Stromal cell of bone marrow (primary cell): ENCODE measurements at regions not wholly inside any gene's neighbourhood (a gene's known extent, or its start where the extent isn't known, plus 50 kb on each side); places are given as distances from the start of the nearest gene placed in this dataset.
"Not testable (repeated sequence)": the region's sequence is repeated elsewhere in the genome, so short reads cannot be mapped to it uniquely, and the experiment has no call there.

Experiments used
- DNase-seq: peaks from one replicate; pipeline ENCODE4 v3.0.0-alpha.2; 2012; ENCODE audit warnings: low read depth

- no peak for DNase-seq
Measured at GRCh38 chr7:153524070-153524601, 528.1 kb upstream of the DPP6 start.

GRCh38 chr7:153529100-153529499 is 523.1 kb upstream of the DPP6 start:
- no peak for DNase-seq

GRCh38 chr7:153529651-153530165 is 522.5 kb upstream of the DPP6 start:
- no peak for DNase-seq

GRCh38 chr7:153530441-153530840 is 521.8 kb upstream of the DPP6 start:
- no peak for DNase-seq

GRCh38 chr7:153532326-153532725 is 519.9 kb upstream of the DPP6 start:
- no peak for DNase-seq

- DNase-seq = no peak
Measured at GRCh38 chr7:153537271-153537670, 514.9 kb upstream of the DPP6 start.

GRCh38 chr7:153541903-153542302 is 510.3 kb upstream of the DPP6 start:
- no peak for DNase-seq

- DNase-seq = no peak
Measured at GRCh38 chr7:153543232-153543631, 509.0 kb upstream of the DPP6 start.

GRCh38 chr7:153550173-153550572 is 502.0 kb upstream of the DPP6 start:
- DNase-seq = no peak

GRCh38 chr7:153564391-153564790 is 487.8 kb upstream of the DPP6 start:
- DNase-seq = no peak

GRCh38 chr7:153566324-153566723 is 485.9 kb upstream of the DPP6 start:
- DNase-seq = no peak

GRCh38 chr7:153567426-153567825 is 484.8 kb upstream of the DPP6 start:
- DNase-seq = no peak

GRCh38 chr7:153569520-153569919 is 482.7 kb upstream of the DPP6 start:
- not testable (repeated sequence) for DNase-seq

- DNase-seq = no peak
Measured at GRCh38 chr7:153576096-153576495, 476.1 kb upstream of the DPP6 start.

- no peak for DNase-seq
Measured at GRCh38 chr7:153581419-153581818, 470.8 kb upstream of the DPP6 start.

- DNase-seq = no peak
Measured at GRCh38 chr7:153584132-153584531, 468.1 kb upstream of the DPP6 start.

- no peak for DNase-seq
Measured at GRCh38 chr7:153588586-153588985, 463.6 kb upstream of the DPP6 start.

- no peak for DNase-seq
Measured at GRCh38 chr7:153590136-153590535, 462.1 kb upstream of the DPP6 start.

- DNase-seq = no peak
Measured at GRCh38 chr7:153590571-153590970, 461.6 kb upstream of the DPP6 start.

GRCh38 chr7:153607354-153607753 is 444.8 kb upstream of the DPP6 start:
- no peak for DNase-seq

GRCh38 chr7:153616711-153617325 is 435.4 kb upstream of the DPP6 start:
- no peak for DNase-seq

GRCh38 chr7:153627323-153627722 is 424.9 kb upstream of the DPP6 start:
- no peak for DNase-seq

- no peak for DNase-seq
Measured at GRCh38 chr7:153628406-153628805, 423.8 kb upstream of the DPP6 start.

- no peak for DNase-seq
Measured at GRCh38 chr7:153628825-153629224, 423.4 kb upstream of the DPP6 start.
